ENCODE measurements at regions not wholly inside any gene's neighbourhood (a gene's known extent, or its start where the extent isn't known, plus 50 kb on each side); places are given as distances from the start of the nearest gene placed in this dataset.
"Not testable (repeated sequence)": the region's sequence is repeated elsewhere in the genome, so short reads cannot be mapped to it uniquely, and the experiment has no call there.

- TF ChIP-seq, protein P1, sequence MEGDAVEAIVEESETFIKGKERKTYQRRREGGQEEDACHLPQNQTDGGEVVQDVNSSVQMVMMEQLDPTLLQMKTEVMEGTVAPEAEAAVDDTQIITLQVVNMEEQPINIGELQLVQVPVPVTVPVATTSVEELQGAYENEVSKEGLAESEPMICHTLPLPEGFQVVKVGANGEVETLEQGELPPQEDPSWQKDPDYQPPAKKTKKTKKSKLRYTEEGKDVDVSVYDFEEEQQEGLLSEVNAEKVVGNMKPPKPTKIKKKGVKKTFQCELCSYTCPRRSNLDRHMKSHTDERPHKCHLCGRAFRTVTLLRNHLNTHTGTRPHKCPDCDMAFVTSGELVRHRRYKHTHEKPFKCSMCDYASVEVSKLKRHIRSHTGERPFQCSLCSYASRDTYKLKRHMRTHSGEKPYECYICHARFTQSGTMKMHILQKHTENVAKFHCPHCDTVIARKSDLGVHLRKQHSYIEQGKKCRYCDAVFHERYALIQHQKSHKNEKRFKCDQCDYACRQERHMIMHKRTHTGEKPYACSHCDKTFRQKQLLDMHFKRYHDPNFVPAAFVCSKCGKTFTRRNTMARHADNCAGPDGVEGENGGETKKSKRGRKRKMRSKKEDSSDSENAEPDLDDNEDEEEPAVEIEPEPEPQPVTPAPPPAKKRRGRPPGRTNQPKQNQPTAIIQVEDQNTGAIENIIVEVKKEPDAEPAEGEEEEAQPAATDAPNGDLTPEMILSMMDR (conservative IDR thresholded peaks at IDR 0.05; ENCODE audit: low read length), result not testable (repeated sequence)
- not testable (repeated sequence) for TF ChIP-seq EZH2phosphoT487 (IDR thresholded peaks at IDR 0.05; ENCODE audit: borderline replicate concordance)
These were observed 239.3 kb upstream of the SGCG start for GRCh38 chr13:22941495-22941894.
